HG02973 (cell line): ENCODE measurements at regions not wholly inside any gene's neighbourhood (a gene's known extent, or its start where the extent isn't known, plus 50 kb on each side); places are given as distances from the start of the nearest gene placed in this dataset.

ENCODE experiments used
- ATAC-seq: cut with Tn5 transposase; IDR thresholded peaks from one replicate; pipeline ENCODE4 v1.9.1; 2021; ENCODE audit warnings: moderate library complexity; ENCODE audit not compliant: unreplicated experiment

GRCh38 chr6:44530910-44531234 lies 143.4 kb downstream of the CDC5L start:
- no peak for ATAC-seq

- no peak for ATAC-seq
Observed at GRCh38 chr6:44531442-44532015, 144.0 kb downstream of the CDC5L start.

GRCh38 chr6:44533421-44533820 lies 145.9 kb downstream of the CDC5L start:
- ATAC-seq, result no peak

- no peak for ATAC-seq
Observed at GRCh38 chr6:44534291-44534690, 146.8 kb downstream of the CDC5L start.

GRCh38 chr6:44535446-44535845 lies 147.9 kb downstream of the CDC5L start:
- ATAC-seq, result no peak

- no peak for ATAC-seq
Observed at GRCh38 chr6:44535967-44536366, 148.5 kb downstream of the CDC5L start.

GRCh38 chr6:44537306-44538049 lies 150.0 kb downstream of the CDC5L start:
- no peak for ATAC-seq

- no peak for ATAC-seq
Observed at GRCh38 chr6:44538131-44538806, 150.8 kb downstream of the CDC5L start.

GRCh38 chr6:44538807-44539201 lies 151.3 kb downstream of the CDC5L start:
- no peak for ATAC-seq

- ATAC-seq, result no peak
Observed at GRCh38 chr6:44539701-44540355, 152.3 kb downstream of the CDC5L start.

- ATAC-seq, result no peak
Observed at GRCh38 chr6:44540881-44541280, 153.4 kb downstream of the CDC5L start.

- ATAC-seq, result no peak
Observed at GRCh38 chr6:44542401-44543116, 155.1 kb downstream of the CDC5L start.

GRCh38 chr6:44543664-44544063 lies 156.2 kb downstream of the CDC5L start:
- ATAC-seq, result no peak

GRCh38 chr6:44545224-44545623 lies 157.7 kb downstream of the CDC5L start:
- no peak for ATAC-seq

GRCh38 chr6:44548319-44548718 lies 160.8 kb downstream of the CDC5L start:
- no peak for ATAC-seq

- ATAC-seq, result no peak
Observed at GRCh38 chr6:44549516-44549915, 162.0 kb downstream of the CDC5L start.

- no peak for ATAC-seq
Observed at GRCh38 chr6:44554194-44554593, 166.7 kb downstream of the CDC5L start.

GRCh38 chr6:44554861-44555260 lies 167.4 kb downstream of the CDC5L start:
- no peak for ATAC-seq

GRCh38 chr6:44556046-44556445 lies 168.5 kb downstream of the CDC5L start:
- ATAC-seq, result no peak

GRCh38 chr6:44558024-44558831 lies 170.7 kb downstream of the CDC5L start:
- ATAC-seq, result no peak
